PFSK-1 (cell line): ENCODE measurements at regions not wholly inside any gene's neighbourhood (a gene's known extent, or its start where the extent isn't known, plus 50 kb on each side); places are given as distances from the start of the nearest gene placed in this dataset.

Experiments
- POLR2AphosphoS5 ChIP-seq: IDR thresholded peaks from 2 replicates; pipeline ENCODE4 v1.6.1; 2012; ENCODE audit warnings: low read depth, mild to moderate bottlenecking, control low read depth, low read length, moderate library complexity
- TAF1 ChIP-seq: IDR thresholded peaks from 2 replicates; pipeline ENCODE4 v1.6.1; 2012; ENCODE audit warnings: low read length, control low read depth, borderline replicate concordance; ENCODE audit not compliant: insufficient read depth
- TF ChIP-seq, protein P1 (sequence below), 2 experiments: IDR thresholded peaks; 2 replicates each; pipeline versions ENCODE4 v1.6.1 to v1.8.0; 2011 to 2012; ENCODE audit warnings: low read depth in 2 of 2, low read length in 2 of 2, control low read depth in 1 of 2, inconsistent platforms in 1 of 2, mild to moderate bottlenecking in 1 of 2, moderate library complexity in 1 of 2; ENCODE audit not compliant: insufficient read depth in 1 of 2

DNA sequence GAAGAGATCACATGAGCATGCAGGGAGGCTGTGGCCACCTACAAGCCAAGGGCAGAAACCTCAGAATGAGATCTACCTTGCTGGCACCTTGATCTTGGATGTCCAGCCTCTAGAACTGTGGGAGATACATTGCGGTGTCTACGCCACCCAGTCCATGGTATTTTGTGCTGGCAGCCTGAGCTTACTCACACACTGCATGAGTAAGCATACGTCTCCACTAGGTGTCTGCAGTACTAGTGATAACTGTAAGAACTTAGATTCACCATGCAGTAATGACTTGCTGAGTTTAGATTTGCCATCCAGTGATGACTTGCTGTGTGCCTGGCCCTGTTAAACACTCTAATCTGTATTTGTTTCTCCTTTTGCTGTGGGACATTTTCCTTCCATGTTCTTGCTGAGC is 417.7 kb downstream of the GADD45G start:
- no peak for TF ChIP-seq TAF1
- TF ChIP-seq POLR2AphosphoS5 = no peak
- TF ChIP-seq, protein P1, sequence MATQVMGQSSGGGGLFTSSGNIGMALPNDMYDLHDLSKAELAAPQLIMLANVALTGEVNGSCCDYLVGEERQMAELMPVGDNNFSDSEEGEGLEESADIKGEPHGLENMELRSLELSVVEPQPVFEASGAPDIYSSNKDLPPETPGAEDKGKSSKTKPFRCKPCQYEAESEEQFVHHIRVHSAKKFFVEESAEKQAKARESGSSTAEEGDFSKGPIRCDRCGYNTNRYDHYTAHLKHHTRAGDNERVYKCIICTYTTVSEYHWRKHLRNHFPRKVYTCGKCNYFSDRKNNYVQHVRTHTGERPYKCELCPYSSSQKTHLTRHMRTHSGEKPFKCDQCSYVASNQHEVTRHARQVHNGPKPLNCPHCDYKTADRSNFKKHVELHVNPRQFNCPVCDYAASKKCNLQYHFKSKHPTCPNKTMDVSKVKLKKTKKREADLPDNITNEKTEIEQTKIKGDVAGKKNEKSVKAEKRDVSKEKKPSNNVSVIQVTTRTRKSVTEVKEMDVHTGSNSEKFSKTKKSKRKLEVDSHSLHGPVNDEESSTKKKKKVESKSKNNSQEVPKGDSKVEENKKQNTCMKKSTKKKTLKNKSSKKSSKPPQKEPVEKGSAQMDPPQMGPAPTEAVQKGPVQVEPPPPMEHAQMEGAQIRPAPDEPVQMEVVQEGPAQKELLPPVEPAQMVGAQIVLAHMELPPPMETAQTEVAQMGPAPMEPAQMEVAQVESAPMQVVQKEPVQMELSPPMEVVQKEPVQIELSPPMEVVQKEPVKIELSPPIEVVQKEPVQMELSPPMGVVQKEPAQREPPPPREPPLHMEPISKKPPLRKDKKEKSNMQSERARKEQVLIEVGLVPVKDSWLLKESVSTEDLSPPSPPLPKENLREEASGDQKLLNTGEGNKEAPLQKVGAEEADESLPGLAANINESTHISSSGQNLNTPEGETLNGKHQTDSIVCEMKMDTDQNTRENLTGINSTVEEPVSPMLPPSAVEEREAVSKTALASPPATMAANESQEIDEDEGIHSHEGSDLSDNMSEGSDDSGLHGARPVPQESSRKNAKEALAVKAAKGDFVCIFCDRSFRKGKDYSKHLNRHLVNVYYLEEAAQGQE (IDR thresholded peaks at IDR 0.05; ENCODE audit: insufficient read depth in 1 of 2, low read depth in 2 of 2, low read length in 2 of 2) = no peak
